GM23248 (cell line): ENCODE measurements at regions not wholly inside any gene's neighbourhood (a gene's known extent, or its start where the extent isn't known, plus 50 kb on each side); places are given as distances from the start of the nearest gene placed in this dataset.

Experiments
- DNase-seq: peaks from one replicate; pipeline ENCODE4 v3.0.0-alpha.2; 2015
- H2AFZ ChIP-seq: fragments of 200-600 bp; sonication (generic); 2 replicates; pipeline ENCODE4 v1.6.1; 2016; ENCODE audit warnings: antibody characterized with exemption
- H3F3A ChIP-seq: fragments of 200-600 bp; sonication (generic); 2 replicates; pipeline ENCODE4 v1.6.1; 2016; ENCODE audit warnings: mild to moderate bottlenecking, antibody characterized with exemption, mixed run types; ENCODE audit not compliant: insufficient read depth
- H3K27ac ChIP-seq: fragments of 200-600 bp; sonication (generic); 2 replicates; pipeline ENCODE4 v1.5.1; 2016; ENCODE audit warnings: mild to moderate bottlenecking
- H3K27me3 ChIP-seq: fragments of 200-600 bp; sonication (generic); replicated peaks from 2 replicates; pipeline ENCODE4 v1.6.1; 2016; ENCODE audit warnings: mild to moderate bottlenecking; ENCODE audit not compliant: insufficient read depth
- H3K36me3 ChIP-seq: fragments of 200-600 bp; sonication (generic); 2 replicates; pipeline ENCODE4 v1.6.1; 2016; ENCODE audit warnings: low read depth, mild to moderate bottlenecking
- H3K4me1 ChIP-seq: fragments of 200-600 bp; sonication (generic); 2 replicates; pipeline ENCODE4 v1.6.1; 2016; ENCODE audit warnings: mild to moderate bottlenecking; ENCODE audit not compliant: insufficient read depth
- H3K4me2 ChIP-seq: fragments of 200-600 bp; sonication (generic); one replicate; pipeline ENCODE4 v1.6.1; 2016; ENCODE audit warnings: mild to moderate bottlenecking; ENCODE audit not compliant: unreplicated experiment
- H3K4me3 ChIP-seq: fragments of 200-600 bp; sonication (generic); 2 replicates; pipeline ENCODE4 v1.5.1; 2016; ENCODE audit warnings: mild to moderate bottlenecking
- H3K79me2 ChIP-seq: fragments of 200-600 bp; sonication (generic); 2 replicates; pipeline ENCODE4 v1.6.1; 2016; ENCODE audit warnings: mild to moderate bottlenecking; ENCODE audit not compliant: insufficient read depth
- H3K9ac ChIP-seq: fragments of 200-600 bp; sonication (generic); 2 replicates; pipeline ENCODE4 v1.6.1; 2016; ENCODE audit warnings: mild to moderate bottlenecking
- H3K9me2 ChIP-seq: fragments of 200-600 bp; sonication (generic); 2 replicates; pipeline ENCODE4 v1.6.1; 2016; ENCODE audit warnings: mixed run types, mild to moderate bottlenecking, moderate library complexity; ENCODE audit not compliant: insufficient read depth
- H3K9me3 ChIP-seq: fragments of 200-600 bp; sonication (generic); one replicate; pipeline ENCODE4 v1.6.1; 2017; ENCODE audit warnings: low read depth
- H4K20me1 ChIP-seq: fragments of 200-600 bp; sonication (generic); 2 replicates; pipeline ENCODE4 v1.6.0; 2016; ENCODE audit not compliant: insufficient read depth
- EZH2 ChIP-seq: fragments of 200-600 bp; sonication (generic); IDR thresholded peaks from 2 replicates; pipeline ENCODE4 v1.6.1; 2018; ENCODE audit warnings: antibody characterized with exemption, mild to moderate bottlenecking; ENCODE audit not compliant: insufficient read depth, poor library complexity, severe bottlenecking
- EZH2phosphoT487 ChIP-seq: fragments of 200-600 bp; sonication (generic); IDR thresholded peaks from 2 replicates; pipeline ENCODE4 v1.6.1; 2018; ENCODE audit warnings: antibody characterized with exemption, moderate library complexity, mild to moderate bottlenecking, low read depth; ENCODE audit not compliant: insufficient read depth
- WGBS, 2 experiments: methylation state at CpG; one replicate each; pipeline ENCODE4 v1.1.6; 2015 to 2017; ENCODE audit warnings: low lambda C conversion rate in 2 of 2, low coverage in 1 of 2; ENCODE audit errors: missing lambda C conversion rate in 2 of 2; 5-methylcytosine and 5-hydroxymethylcytosine counted together
- in situ Hi-C: fragments of 300-500 bp; cut with MboI; formaldehyde crosslinking; loops from 2 replicates; pipeline ENCODE4 v1.15.0; 2020

DNA sequence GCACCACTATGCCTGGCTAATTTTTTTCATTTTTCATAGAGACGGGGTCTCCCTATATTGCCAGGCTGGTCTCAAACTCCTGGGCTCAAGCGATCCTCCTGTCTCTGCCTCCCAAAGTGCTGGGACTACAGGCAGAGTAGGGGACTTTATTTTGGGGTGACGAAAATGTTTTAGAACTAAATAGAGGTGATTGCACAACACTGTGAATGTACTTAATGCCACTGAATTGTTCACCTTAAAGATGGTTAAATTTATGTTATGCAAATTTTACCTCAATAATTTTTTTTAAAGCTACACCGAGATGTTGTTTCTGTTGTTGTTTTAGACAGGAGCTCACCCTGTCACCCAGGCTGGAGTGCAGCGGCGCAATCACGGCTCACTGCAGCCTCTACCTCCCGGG lies 111.9 kb upstream of the SEC14L1 start:
- TF ChIP-seq EZH2 (no peak), EZH2phosphoT487 (no peak)
- no peaks in the 10 kb centered on the region for H3K9me3 ChIP-seq
- in situ Hi-C loops = no loop called here
- H3K79me2 ChIP-seq = no peaks in the 10 kb centered on the region
- H3K4me2 ChIP-seq = no peak overlapping the region
- H3K4me1 ChIP-seq = no peaks in the 10 kb centered on the region
- no peak overlapping the region for H3K27ac ChIP-seq
- H4K20me1 ChIP-seq = no peaks in the 10 kb centered on the region
- 67% methylated on average over 8 of the region's 8 CpGs for WGBS, 2 experiments
- H3K27me3 ChIP-seq = peaks cover 24% of the 10 kb centered on the region
- no peaks in the 10 kb centered on the region for H3K9me2 ChIP-seq
- no peaks in the 10 kb centered on the region for H3K36me3 ChIP-seq
- H2AFZ ChIP-seq = no peak overlapping the region
- no peak overlapping the region for H3K4me3 ChIP-seq
- H3F3A ChIP-seq = no peaks in the 10 kb centered on the region
- DNase-seq = no peak
- no peak overlapping the region for H3K9ac ChIP-seq

GRCh38 chr17:77032929-77033328 lies 107.8 kb upstream of the SEC14L1 start:
- 48 to 53% methylated on average over 4 of the region's 4 CpGs for WGBS, 2 experiments
- Histone ChIP-seq H3K9me2 (no peaks in the 10 kb centered on the region), H3K4me2 (no peak overlapping the region), H3K36me3 (no peaks in the 10 kb centered on the region), H3K27me3 (peaks cover 24% of the 10 kb centered on the region), H3K27ac (no peak overlapping the region), H3K9me3 (no peaks in the 10 kb centered on the region), H4K20me1 (no peaks in the 10 kb centered on the region), H3F3A (no peaks in the 10 kb centered on the region), H3K79me2 (no peaks in the 10 kb centered on the region), H2AFZ (no peak overlapping the region), H3K4me3 (no peak overlapping the region), H3K4me1 (no peaks in the 10 kb centered on the region), H3K9ac (no peak overlapping the region)
- in situ Hi-C loops = no loop called here
- no peak for TF ChIP-seq EZH2phosphoT487
- no peak for TF ChIP-seq EZH2
- no peak for DNase-seq

GRCh38 chr17:77033892-77034404 lies 106.8 kb upstream of the SEC14L1 start:
- H3K27ac ChIP-seq = no peak overlapping the region
- no peak for TF ChIP-seq EZH2
- no peak for TF ChIP-seq EZH2phosphoT487
- no peaks in the 10 kb centered on the region for H3K9me2 ChIP-seq
- in situ Hi-C loops = no loop called here
- 35 to 42% methylated on average over 11 to 13 of the region's 13 CpGs for WGBS, 2 experiments
- no peaks in the 10 kb centered on the region for H3K9me3 ChIP-seq
- H4K20me1 ChIP-seq = no peaks in the 10 kb centered on the region
- DNase-seq = no peak
- no peaks in the 10 kb centered on the region for H3F3A ChIP-seq
- H3K9ac ChIP-seq = no peak overlapping the region
- H3K79me2 ChIP-seq = no peaks in the 10 kb centered on the region
- no peak overlapping the region for H3K4me2 ChIP-seq
- H2AFZ ChIP-seq = no peak overlapping the region
- H3K27me3 ChIP-seq = peaks cover 24% of the 10 kb centered on the region
- no peaks in the 10 kb centered on the region for H3K36me3 ChIP-seq
- no peak overlapping the region for H3K4me3 ChIP-seq
- H3K4me1 ChIP-seq = no peaks in the 10 kb centered on the region

DNA sequence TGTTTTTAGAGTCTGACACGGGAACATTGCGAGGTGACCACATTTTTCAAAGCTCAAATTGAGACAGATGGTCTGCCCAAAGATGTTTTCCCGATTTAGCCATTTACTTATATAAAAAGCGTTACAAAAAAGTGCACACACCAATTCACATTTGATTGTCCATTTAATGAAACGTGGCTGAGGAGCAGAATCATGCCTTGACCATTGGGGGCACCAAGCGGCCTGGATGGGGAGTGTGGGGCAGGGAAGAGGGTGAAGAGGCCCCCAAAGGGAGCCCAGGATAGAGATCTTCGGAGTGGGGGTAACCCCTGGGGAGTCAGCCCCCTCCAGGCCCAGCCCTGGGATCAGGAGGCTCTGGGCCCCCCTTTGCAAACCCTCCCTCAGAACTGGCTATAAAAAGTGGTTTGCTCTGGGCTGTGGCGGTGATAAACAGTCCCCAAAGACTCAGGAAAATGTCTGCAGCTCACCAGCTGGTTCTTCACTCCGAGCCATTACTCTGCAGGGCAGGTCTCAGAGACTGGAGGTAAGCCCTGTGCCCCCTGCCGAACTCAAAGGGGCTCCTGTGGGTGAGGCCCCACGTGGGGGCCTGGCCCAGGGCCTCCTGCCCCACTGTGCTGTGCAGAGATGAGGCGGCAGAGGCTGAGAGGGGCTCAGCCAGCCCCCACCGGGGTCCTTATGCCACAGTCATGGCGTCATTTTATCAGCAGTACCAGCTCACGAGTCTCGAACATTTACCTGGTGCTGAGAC lies 105.9 kb upstream of the SEC14L1 start:
- Histone ChIP-seq H2AFZ (no peak overlapping the region), H3K9me2 (no peaks in the 10 kb centered on the region), H3F3A (no peaks in the 10 kb centered on the region), H3K27ac (no peak overlapping the region), H4K20me1 (no peaks in the 10 kb centered on the region), H3K9ac (no peak overlapping the region), H3K36me3 (no peaks in the 10 kb centered on the region), H3K4me2 (no peak overlapping the region), H3K79me2 (no peaks in the 10 kb centered on the region), H3K4me1 (no peaks in the 10 kb centered on the region), H3K4me3 (no peak overlapping the region), H3K27me3 (peaks cover 23% of the 10 kb centered on the region), H3K9me3 (no peaks in the 10 kb centered on the region)
- in situ Hi-C loops = no loop called here
- TF ChIP-seq EZH2 = no peak
- TF ChIP-seq EZH2phosphoT487 = no peak
- no peak for DNase-seq
- 39 to 42% methylated on average over 16 of the region's 16 CpGs for WGBS, 2 experiments

- WGBS, 2 experiments = 59 to 66% methylated on average over 6 of the region's 6 CpGs
- Histone ChIP-seq H3K4me2 (no peak overlapping the region), H3K27me3 (peaks cover 23% of the 10 kb centered on the region), H3K27ac (no peak overlapping the region), H3K9ac (no peak overlapping the region), H3K4me3 (no peak overlapping the region), H3F3A (no peaks in the 10 kb centered on the region), H3K9me3 (no peaks in the 10 kb centered on the region), H3K4me1 (no peaks in the 10 kb centered on the region), H3K36me3 (no peaks in the 10 kb centered on the region), H3K9me2 (no peaks in the 10 kb centered on the region), H4K20me1 (no peaks in the 10 kb centered on the region), H2AFZ (no peak overlapping the region), H3K79me2 (no peaks in the 10 kb centered on the region)
- TF ChIP-seq EZH2 (no peak), EZH2phosphoT487 (no peak)
- no peak for DNase-seq
- in situ Hi-C loops = no loop called here
These were observed 105.2 kb upstream of the SEC14L1 start for GRCh38 chr17:77035526-77035925.
